HG03460 (cell line): ENCODE measurements at regions not wholly inside any gene's neighbourhood (a gene's known extent, or its start where the extent isn't known, plus 50 kb on each side); places are given as distances from the start of the nearest gene placed in this dataset.

Experiments used
- ATAC-seq: cut with Tn5 transposase; IDR thresholded peaks from one replicate; pipeline ENCODE4 v1.9.1; 2021; ENCODE audit not compliant: unreplicated experiment

DNA sequence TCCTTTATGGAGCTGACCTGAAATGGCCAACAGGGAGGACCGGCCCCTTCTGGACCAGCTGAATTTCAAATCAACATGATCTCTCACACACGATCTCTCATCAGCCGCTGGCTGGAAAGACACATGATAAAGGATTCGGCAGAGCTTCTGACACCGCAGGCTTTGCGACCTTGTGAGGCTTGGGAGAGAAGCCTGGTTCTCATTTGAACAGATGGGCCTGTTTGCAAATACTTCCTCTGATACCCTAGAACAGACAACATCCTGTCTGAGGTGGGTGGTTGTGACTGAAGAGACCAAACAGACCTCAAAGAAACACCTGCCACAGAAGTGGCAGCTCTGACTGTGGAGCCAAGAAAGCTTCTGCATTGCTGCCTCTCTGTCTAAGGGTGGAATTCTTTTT lies 77.9 kb upstream of the SDK2 start:
- ATAC-seq = no peak

- no peak for ATAC-seq
These were observed 79.1 kb upstream of the SDK2 start for GRCh38 chr17:73723317-73723716.

- ATAC-seq = no peak
These were observed 80.1 kb upstream of the SDK2 start for GRCh38 chr17:73724341-73724740.

- no peak for ATAC-seq
These were observed 80.7 kb upstream of the SDK2 start for GRCh38 chr17:73724990-73725389.

- no peak for ATAC-seq
These were observed 81.7 kb upstream of the SDK2 start for GRCh38 chr17:73725794-73726515.

GRCh38 chr17:73727941-73728340 lies 83.7 kb upstream of the SDK2 start:
- no peak for ATAC-seq

DNA sequence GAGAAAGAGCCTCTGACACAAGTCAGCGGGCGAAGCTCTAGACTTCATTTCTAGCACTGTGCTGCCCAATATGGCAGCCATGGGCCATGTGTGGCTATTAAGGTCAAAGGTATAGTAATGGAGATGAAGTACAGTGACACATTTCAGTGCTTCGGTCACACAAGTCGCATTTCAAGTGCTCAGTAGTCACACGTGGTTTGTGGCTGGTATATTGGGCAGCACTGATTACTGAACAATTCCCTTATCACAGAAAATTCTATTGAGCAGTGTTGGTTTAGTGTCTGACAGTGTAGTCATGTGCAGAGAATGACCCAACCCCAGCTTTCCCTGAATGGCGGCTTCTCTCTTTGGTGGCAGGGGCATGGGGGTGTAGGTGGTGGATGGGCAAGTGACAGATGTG lies 84.9 kb upstream of the SDK2 start:
- no peak for ATAC-seq

DNA sequence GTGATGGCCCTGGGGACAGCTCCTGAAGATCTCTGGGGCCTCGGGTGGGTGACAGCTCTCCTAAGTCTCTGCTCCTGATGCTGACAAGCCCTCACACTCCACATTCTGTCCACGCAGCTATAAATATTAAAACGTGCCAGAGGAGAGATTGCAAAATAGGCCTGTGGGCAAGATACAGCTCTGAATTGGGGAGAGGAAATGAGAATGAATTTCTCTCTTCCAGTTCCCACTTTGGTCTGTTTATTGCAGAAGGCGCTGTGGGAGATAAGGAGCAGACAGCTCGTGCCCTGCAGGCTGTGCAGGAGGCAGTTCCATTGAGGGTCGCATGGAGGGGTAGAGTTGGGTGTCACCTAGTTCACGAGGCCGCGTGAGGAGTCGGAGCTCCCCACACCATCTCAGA lies 87.5 kb upstream of the SDK2 start:
- no peak for ATAC-seq

DNA sequence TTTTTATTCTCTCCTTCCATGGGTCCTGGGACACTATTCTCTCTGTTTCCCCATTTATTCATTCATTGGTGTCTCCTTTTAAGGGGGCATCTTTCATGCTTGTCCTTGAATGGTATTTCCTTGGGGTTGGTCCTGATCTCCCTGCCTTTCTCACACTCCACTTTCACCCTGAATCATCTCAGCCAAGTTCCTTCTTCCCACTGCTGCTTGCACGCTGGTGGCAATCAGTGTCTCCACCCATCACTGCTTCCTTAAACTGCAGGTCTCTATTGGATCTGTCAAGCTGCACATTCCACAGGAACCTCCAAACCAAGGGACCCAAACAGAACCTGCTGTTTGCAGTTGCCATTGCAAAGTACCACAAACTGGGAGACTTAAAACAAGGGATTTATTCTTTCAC lies 89.3 kb upstream of the SDK2 start:
- ATAC-seq = no peak

DNA sequence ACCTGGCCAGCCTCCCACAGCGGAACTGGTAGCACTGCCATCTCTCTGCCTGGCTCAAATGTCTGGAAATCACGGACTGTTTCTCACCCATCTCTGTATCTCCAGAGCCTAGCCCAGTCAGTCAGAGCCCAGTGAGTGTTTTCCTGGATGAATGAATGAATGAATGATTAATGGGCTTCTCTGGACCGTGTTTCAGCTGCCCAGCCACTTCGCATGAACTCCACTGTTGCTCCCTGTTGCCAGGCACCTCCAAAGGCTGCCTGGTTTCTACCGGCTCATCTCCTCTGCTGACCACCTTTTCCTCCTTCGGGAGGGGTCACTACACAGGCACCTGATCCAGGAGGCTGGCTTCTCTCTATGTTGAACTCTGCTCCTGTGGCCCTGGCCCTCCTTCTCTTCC lies 91.0 kb upstream of the SDK2 start:
- ATAC-seq = no peak

DNA sequence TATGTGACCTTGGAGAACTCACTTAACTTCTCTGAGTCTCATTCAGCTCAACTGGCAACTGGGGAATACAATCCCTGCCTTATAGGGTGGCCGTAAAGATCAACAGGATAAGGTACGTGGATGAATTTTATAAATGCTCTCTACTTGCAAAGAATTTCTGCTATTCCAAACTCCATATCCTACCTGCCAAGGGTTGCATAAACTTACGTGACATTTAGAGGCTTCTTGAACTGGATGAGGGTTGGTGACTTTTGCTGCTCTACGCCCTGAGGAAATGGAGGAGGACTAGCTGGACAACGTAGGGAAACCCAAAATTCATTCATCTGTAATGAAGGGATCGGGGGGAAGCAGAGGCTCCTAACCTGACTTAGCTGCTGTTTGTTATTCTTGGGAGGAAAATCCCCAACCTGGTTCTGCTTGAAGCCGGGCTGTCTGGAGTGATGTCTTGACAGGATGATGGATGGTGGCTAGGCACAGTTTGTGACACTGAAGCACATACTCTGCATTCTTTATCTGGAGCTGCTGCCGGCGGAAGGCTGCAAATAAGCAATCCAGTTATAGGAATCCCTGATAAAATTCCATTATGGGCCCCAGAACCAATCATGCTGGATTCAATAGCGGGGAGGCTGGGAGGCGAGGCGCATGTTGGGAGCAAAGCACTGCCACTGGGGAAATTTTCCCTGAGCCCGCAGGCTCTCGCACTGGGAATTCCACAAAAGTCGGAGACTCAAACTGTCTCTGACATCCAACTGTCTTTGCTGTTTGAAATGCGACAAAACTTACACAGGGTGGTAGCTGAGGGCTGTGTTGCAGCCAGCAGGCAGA lies 94.7 kb upstream of the SDK2 start:
- no peak for ATAC-seq

DNA sequence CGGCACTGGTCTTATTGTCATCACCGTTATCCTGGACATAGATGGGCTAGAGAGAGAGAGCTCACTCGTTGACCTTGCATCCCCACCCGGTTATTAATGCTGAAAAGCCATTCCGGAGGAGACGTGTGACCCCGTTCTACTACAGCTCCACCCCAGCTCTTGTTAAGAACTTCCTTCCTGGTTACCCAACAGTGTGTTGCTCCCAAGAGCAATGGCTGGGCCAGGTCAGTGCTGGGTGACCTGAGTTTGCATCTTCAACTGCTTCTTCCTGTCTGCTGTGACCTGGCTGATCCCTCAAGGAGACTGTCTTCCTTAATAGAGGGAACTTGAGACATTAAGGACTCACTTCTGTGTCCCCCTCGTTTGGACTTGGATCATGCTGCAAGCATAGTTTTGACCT lies 96.1 kb upstream of the SDK2 start:
- ATAC-seq = no peak

DNA sequence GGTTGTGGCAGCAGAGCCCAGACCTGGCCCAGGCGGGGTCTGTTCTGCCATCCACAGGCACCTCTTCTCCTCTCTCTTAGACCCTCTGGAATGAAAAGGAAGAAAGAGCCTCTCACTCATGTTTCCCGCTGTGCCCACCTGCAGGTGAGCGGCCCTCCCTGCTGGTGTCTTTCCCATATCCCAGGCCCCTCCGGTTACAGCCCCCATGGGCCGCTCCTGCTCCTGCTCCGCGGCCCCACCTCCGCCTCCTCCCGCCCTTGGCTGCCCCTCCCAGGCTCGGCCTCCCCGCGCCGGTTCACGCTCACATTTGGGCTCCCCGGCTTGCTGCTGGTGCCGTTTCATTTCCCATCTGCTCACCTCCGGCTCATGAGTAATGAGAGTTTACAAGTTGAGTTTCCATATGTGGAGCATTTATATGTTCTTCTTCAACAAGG lies 98.7 kb upstream of the SDK2 start:
- no peak for ATAC-seq

GRCh38 chr17:73743518-73744201 lies 99.4 kb upstream of the SDK2 start:
- ATAC-seq = no peak

- ATAC-seq = no peak
These were observed 100.2 kb upstream of the SDK2 start for GRCh38 chr17:73744411-73744810.

DNA sequence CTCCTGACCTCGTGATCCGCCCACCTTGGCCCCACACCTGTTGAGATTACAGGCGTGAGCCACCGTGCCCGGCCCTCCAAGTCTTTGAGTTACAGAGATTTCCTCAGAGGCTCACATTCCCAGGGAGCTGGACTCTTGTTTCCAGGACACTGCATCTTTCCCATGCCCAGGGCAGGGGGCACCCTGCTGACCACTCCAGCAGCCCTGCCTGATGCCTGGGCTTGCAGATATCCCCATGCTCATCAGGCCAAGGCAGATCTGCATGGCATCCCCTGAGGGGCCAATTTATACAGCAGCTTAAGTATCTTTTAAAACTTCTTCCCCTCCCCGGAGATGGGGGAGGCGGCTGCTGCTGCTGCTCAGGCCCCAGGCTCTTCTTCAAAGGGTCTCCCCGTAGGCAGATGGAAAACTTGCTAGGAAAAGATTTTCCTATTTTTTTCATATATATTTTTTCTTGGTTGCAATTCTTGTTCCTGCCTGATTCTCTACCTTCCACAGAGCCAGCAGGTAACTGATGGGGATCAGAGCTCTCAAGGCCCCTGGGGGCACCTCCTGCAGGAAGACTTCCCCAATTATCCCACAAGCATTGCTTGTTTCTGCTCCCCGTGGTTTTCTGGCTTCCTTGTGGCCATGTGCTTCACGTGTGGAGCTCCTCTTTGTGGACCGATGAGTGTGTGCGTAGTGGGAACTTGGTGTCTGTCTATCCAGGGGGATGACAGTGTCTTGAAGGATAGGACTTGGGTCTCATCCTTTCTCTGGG lies 102.2 kb upstream of the SDK2 start:
- no peak for ATAC-seq

DNA sequence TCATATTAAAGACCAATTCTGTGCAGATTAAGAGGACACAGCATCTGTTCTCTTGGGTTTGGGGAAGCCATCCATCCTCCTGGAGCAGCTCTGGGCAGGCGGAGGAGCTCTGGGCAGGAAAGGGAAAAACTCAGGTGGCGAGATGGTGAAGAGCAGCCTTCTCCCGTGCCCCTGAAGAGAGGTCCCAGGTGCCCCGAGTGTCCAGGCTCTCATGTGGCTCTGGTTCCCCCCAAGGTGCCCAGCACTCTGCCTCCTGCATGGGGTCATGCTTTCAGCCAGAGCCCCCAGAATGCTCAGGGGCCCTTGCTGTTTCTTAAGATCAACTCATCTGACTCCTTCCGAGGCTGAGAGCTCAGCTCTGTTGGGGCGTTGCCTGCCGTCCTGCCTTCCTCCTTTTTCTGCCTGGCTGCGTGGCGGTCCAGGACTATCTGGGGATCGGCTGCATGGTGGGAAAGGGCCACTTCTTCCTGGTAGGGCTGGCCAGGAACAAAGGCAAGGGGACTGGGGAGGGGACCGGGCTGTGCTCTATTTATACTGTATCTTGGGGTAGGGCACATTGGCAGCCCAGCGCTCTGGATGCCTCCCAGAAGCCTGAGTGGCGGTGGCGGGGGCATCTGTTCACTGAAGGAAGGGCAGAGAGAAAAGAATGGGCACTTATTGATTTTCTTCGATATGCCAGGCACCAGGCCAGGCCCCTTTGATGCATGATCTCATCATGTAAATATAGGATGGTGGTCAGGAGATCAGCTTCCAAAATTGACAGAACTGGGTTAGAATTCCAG lies 103.2 kb upstream of the SDK2 start:
- no peak for ATAC-seq

DNA sequence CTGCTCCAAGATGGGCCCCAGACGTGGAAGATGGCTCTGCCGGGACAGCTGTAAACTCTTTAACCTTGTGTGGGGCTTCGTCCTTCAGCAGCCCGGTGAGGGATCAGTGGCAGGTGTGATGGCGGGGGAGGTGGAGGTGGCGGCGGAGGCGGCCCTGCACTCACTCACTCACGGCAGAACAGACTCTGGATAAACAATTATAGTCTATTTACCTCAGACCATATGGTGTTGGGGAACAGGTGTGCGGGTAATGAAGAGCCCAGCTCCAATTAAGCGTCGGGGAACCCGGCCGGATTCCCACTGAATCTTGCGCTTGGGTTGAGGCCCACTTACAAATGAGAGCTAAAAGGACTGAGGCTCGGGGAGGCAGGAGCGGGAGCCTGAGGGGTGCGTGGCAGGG lies 104.3 kb upstream of the SDK2 start:
- no peak for ATAC-seq

GRCh38 chr17:73749337-73749823 lies 105.1 kb upstream of the SDK2 start:
- no peak for ATAC-seq

DNA sequence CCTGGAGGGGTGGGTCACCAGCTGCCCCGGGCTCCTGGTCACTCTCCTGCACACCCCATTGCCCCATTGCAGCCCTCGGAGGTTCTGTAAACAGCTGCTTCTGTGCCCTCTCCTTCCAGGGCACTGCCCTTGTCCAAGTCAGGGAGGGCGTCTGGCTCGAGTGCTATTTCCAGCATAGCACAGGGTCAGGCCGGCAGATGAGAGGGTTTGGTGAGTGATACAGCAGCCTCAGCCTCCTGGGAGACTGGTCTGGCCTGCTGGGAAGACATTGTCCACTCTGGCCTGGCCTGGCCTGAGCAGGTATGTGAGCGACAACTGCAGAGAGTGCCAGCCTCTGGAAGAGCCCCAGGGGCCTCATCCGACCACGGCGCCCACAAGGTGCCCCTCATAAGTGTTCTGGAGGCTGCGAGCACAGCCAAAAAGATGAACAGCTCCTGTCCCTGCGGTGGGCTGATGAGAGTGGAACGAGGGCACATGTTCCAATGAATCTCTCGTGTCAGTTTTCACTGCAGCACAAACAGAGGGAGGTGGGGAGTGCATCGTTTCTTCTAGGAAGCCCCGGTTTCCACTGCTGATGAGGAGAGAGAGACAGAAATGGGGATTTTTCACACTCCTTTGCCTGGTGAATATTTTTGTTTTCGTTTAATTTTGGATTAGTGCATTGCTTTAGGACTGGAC lies 105.8 kb upstream of the SDK2 start:
- ATAC-seq = no peak
